ENCODE measurements at regions not wholly inside any gene's neighbourhood (a gene's known extent, or its start where the extent isn't known, plus 50 kb on each side); places are given as distances from the start of the nearest gene placed in this dataset.
"Not testable (repeated sequence)": the region's sequence is repeated elsewhere in the genome, so short reads cannot be mapped to it uniquely, and the experiment has no call there.

- DNase-seq = peak; percentile 79
These were observed 81.6 kb upstream of the MANSC4 start for GRCh38 chr12:27861428-27862167.

DNA sequence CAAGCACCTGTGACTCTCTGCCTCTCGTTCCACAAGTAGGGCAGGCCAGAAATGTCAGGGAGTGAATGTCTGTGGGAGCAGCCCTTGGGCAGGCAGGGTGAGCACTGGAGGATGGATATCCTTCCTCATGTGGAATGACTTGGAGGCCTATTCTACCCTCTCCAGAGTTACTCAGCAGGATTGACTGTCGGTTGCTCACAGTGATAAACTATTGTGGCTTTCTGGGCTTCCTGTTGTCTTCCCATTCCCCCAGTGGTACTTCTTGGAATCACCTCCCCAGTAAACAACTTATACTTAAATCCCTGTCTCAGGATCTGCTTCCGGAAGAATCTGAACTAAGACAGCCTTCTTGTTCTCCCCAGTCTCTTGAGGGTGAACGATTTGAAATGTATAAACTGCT is 79.6 kb upstream of the MANSC4 start:
- no peak for DNase-seq

GRCh38 chr12:27857006-27857405 is 77.0 kb upstream of the MANSC4 start:
- DNase-seq = not testable (repeated sequence)

GRCh38 chr12:27852742-27853141 is 72.7 kb upstream of the MANSC4 start:
- no peak for DNase-seq
